NCI-H2227 (cell line): ENCODE measurements at regions not wholly inside any gene's neighbourhood (a gene's known extent, or its start where the extent isn't known, plus 50 kb on each side); places are given as distances from the start of the nearest gene placed in this dataset.
"Not testable (repeated sequence)": the region's sequence is repeated elsewhere in the genome, so short reads cannot be mapped to it uniquely, and the experiment has no call there.

Experiments
- DNase-seq: peaks from one replicate; lab custom pipeline; 2025; ENCODE audit not compliant: unreplicated experiment; lab: John Stamatoyannopoulos, UW

DNA sequence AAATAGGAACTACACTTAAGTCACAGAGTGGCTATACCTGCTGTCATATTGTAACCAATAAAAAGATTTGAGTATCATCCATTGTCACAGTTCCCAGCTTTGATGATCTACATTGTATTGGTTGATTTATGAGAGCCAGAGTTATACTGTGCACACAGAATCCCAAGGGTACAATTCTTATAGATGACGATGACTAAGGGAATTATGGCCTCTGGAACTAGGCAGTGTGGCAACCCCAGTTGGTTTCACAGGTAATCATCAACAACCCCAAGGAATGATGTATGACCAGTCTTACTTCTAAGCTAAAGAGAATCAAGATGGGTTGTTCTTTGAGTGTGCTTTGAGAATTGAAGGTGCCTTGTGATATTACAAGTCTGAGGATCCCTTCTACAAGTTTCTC, 217.3 kb downstream of the ETAA1 start:
- DNase-seq, result no peak

DNA sequence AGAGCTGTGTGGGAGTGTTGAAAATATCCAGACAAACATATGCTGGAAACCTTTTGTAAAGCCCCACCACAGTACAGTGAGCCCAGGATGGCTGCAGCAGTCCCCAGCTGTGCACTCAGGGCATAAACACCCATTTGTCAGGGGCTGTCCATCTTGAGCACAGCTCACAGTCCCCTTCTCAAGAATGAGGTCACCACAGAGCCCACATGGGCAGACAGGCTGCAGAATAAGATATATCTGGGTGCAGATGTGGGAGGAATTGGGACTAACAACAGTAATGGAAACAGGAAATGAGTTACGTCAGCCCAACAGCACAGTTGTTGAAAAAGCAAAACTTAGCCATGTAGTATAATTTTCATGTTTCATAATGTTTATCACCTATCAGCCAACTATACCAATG, 219.6 kb downstream of the ETAA1 start:
- no peak for DNase-seq

DNA sequence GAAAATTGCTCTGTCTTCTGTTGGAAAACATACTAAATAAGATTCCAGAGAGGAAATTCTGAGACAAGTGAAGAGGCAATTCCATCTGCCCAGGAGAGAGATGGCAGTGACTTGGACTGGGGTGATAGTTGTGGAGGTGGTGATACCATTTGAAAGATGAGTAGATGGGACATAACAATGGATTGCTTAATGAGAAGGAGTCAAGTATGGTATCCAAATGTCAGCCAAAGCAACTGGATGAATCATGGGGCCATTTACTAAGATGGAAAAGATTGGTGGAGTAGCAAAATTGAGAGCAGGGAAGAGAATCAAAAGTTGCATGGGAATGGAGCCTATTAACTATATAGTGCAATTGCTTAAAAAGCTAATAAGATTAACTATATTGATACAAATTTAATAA, 222.1 kb downstream of the ETAA1 start:
- DNase-seq, result no peak

DNA sequence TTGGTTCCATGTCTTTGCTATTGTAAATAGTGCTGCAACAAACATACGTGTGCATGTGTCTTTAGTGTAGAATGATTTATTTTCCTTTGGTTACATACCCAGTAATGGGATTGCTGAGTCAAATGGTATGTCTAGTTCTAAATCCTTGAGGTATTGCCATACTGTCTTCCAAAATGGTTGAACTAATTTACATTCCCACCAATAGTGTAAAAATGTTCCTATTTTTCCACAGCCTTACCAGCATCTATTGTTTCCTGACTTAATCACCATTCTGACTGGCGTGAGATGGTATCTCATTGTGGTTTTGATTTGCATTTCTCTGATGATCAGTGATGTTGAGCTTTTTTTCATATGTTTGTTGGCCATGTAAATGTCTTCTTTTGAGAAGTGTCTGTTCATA, 226.6 kb downstream of the ETAA1 start:
- not testable (repeated sequence) for DNase-seq

DNA sequence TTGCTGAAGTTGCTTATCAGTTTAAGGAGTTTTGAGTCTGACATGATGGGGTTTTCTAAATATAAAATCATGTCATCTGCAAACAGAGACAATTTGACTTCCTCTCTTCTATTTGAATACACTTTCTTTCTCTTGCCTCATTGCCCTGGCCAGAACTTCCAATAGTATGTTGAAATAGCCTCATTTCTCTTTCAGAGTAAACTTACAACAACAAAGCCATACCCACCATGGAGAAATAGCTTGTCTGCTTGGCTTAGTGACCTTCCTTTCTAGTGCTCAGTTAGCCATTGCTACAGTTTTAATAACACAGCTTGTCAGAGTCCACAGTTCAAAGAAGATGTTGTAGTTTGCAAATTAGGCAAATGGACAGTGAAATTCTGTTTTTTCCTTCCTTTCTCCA, 228.0 kb downstream of the ETAA1 start:
- no peak for DNase-seq

DNA sequence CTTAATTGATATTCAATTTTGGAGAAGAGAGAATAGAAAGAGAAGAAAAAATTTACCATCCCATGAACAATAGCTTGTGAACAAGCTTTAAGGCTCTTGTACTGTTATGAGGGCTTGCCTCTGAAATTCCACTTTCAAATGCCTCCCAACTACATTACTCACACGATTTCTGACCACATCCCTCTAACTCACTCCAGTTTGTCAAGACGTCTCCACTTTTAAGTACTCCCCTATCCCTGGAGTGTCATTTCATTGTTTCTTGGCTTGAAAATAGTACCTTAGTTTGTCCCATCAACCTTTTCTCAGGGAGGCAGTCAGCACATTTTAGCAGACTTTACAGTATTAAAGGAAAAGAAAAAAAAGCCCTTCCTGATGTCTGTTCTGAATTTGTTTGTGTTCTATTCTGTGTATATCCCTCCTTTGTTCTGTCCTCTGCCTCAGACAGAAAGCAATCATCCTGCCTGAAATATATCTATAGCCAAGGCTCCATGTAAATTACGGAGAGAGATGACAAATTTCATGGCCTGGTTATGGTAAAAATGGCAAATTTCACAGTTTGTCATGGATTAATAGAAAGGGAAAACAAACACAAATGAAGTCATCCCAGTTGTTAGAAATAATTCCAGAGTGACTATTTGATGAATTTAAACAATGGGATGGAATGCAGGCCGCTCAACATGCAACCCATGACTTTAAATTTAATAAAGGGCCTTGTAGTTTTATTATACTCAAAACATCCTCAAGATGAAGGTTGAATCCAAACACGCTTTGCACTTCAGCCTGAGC, 228.8 kb downstream of the ETAA1 start:
- DNase-seq, result no peak

DNA sequence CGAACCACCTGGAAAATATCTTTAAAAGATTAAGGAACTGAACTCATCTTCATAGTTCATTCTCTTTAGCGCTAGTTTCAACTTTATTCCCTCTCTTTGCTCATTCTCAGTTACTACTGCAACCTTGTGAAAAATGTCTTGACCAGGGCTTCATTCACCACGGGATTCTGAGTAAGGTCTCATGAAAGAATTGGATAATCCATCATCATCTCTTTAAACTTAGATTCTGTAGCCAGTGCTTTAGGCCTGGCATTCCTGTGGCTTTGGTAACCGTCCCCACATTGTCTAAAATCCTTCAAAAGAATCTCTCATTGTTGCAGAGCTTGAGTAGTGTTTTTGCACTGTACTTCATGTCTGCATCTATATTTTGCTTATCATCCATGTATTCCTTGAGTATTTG, 229.5 kb downstream of the ETAA1 start:
- no peak for DNase-seq

DNA sequence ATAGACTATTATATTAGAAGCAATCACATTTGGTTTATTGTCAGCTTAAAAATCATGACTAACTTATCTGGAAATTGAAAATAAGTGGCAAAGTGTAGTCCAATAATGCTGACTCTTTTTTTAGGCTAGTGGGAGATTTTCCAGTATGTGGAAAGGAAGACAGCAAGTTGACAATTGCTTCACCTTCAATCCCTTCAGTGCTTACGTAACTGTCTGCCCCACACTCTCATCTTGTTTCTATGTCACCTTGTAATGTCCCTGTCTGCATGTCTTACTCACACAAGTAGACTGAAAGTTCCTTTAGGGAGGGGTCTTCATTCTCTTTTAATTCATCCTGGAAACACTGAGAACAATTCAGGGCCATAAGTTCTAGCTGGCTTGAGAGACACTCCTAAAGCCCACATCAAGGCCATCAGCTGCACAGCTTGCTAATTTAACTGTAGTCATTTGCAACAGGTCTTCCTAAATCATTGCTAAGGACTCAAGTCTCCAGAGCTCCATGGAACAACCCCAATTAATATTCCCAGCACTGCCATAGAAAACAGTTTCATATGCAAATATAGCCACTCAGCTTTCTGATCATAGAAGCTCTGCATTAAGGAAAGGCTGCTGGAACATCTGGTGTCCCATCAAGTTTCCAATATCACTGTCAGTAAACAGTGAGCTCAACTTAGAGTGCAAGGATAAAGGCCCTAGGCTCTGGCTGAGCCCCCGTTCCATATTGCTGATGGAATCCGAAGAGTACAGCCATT, 230.5 kb downstream of the ETAA1 start:
- no peak for DNase-seq

DNA sequence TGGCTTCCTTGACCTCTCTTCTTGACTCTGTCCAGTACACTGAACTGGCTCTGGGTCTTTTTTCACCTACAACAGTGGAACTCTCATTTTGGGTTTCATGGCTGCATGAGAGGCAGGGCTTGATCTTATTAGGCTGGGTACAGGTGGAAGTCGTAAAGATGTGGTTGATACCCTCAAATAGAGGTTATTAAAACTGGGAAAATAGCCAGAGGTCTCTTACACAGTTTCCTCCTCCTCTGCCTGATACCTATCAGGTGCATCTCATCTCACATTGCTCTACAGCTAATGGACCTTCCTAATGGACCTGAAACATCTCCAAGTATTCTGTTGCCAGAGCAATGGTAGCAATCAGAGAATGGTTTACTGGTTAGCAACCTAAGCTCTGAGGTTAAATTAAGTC, 231.8 kb downstream of the ETAA1 start:
- DNase-seq, result no peak

DNA sequence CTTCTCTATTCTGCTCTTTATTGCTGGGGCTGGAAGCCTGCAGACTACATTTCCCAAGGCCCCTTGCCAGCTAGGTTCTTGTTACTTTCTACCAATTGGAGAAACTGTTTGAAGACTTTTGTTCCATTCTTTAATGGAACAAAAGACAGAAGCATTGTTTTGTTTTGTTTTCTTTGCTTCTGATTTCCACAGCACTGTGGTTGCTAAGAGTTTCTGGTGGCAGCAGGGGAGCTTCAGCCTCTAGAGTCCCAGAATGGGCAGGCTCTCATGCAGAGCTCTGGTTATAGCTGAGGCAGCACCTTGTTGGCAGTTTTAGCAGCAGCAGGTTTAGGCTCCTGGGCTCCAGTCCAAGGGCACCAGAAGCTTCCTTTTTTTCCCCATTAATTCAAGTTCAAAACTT, 234.3 kb downstream of the ETAA1 start:
- no peak for DNase-seq

DNA sequence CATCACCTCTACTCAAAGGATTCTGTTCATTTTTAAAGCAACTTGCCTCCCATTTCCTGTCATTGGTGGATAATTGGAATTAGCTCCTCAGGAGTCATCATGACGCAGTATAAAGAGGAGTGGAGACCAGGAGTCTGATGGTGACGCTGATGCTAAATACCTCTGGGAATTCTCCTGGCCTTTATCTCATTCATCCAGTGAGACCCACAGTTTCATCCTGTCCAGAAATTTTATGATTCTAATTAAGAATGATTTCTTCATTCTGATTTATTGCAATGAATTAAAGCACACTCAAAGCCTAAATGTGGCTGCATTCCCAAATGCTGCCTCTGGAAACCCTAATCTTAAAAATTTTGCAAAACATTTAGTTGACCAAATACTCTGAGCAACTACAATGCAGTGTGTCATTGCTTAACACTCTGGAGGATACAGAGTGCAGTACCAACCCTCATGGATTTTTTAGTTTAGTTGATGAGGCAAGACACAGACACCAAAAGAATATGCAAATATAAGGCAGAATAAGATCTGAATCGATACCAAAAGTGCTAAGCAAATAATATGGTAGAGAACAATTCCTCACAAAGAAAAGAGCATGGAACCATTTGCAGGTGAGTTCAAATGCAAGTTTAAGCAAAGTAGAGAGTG, 236.2 kb downstream of the ETAA1 start:
- DNase-seq, result no peak

DNA sequence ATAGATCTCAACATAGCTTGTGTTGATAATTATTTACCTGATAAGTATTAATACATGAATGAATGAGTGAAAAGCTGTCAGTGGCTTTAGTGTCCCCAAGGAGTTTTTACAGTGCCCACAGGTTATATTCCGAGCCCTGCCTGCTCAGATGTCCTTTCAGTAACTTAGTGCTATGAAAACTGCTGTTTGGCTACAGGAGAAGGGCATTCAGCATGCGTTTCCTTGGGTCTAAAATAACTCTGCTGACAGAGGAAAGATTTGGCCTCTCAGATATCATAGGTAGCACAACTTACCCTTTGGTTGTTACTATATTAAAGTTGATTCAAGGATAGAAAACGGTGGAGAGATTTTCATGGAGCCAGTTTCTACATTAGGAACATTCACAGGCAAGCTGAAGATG, 241.0 kb downstream of the ETAA1 start:
- DNase-seq, result no peak

DNA sequence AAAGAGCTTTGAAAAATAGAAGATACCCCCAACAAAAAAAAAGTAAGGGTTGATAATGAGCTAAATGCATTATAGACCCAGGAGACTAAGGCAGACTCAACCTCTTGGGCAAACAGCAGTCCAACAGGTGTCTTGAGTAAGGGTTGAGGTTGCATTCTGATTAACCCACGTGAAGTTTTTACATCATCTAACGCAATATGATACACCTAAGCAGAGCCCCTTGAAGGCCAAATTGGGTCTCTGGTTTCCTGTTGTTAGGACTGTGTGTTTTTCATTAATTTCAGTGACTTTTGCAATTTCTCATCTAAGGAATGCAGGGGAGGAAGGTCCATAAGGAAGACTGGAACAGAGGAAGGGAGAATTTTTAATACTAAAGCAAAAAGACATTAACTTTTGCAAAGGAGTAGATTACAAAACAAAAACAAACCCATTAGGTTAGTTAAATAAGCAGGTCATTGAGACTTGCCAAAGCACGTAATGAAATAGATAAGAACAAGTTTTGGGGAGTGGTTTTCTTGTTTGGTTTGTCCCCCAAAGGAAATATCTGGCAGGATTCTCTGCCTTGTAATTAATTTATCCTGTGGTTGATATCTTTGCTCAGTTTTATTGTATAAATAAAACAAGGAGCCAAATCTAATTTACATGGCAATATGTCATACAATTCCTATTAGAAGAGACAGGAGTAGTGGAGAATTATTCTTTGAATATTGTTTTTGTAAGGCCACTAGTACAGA, 244.3 kb downstream of the ETAA1 start:
- no peak for DNase-seq

DNA sequence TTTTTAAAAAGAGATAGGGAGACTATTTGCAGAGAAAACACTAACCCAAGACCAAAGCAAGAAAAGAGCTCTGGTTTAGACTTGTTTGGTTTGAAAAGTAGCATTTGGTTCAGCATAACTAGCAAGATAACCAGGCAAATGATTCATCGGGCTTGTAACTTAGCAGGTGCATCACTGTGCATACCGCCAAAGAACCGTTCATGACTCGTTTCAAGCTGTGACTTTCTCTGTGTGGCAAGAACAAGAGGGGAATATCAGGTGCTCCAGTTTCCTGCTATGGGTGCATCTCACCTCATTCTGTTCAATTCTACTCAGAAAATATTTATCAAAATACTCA, 244.9 kb downstream of the ETAA1 start:
- DNase-seq, result no peak

DNA sequence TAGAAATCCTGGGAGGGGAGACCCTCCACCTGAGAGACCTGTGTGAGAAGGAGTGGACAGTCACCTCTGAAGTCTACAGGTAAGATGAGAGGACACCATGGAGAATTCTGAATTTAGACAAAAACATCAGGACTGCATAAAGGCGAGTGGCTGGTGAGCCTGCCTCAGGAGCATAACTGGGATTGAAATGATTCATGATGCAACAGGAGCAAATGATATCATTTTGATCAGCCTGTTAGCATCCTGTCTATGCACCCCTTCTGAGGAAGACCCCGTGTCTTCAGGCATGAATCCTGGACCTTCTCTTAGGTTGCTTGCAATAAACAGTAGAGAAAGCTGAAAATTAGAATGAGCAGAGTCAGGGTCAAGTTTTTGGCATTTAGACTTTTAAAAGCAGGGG, 245.8 kb downstream of the ETAA1 start:
- DNase-seq, result no peak

DNA sequence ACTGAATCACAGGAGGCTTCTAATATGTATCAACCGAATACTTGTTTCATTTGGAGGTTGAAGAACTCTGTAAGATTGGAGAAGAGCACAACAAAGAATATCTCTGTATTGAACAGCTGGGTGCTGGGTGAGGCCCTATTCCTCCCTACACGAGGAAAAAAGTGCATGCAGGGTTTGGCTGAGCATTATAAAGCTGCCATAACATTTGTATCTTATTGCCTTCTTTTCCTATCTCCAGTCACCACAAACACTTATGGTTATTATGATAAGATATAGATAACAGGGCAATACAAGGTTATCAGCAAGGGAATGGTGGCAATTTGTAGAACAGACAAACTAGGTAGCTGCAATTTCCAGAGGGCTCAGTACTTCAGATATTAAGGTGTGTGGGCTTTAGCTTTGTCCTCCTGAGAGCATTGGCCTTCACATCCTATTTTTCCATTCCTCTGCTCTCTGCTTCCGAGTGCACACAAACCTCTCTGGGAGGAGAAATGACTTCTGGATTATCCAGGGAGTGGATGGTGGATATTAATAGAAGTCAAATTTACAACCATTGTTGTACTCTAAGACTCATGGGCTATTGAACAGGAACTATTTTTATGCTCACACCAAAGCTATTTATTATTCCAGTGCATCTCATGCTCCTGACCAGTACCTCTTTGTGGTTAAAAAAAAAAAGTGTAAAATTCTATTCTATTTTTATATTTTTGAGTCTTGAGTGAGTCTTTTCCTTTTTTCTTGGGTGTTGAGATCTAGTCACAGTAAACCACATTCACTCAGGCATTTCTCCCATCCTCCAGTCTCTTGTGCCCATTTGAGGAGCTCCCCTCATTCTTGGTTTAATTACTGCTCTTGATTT, 248.4 kb downstream of the ETAA1 start:
- DNase-seq, result no peak

DNA sequence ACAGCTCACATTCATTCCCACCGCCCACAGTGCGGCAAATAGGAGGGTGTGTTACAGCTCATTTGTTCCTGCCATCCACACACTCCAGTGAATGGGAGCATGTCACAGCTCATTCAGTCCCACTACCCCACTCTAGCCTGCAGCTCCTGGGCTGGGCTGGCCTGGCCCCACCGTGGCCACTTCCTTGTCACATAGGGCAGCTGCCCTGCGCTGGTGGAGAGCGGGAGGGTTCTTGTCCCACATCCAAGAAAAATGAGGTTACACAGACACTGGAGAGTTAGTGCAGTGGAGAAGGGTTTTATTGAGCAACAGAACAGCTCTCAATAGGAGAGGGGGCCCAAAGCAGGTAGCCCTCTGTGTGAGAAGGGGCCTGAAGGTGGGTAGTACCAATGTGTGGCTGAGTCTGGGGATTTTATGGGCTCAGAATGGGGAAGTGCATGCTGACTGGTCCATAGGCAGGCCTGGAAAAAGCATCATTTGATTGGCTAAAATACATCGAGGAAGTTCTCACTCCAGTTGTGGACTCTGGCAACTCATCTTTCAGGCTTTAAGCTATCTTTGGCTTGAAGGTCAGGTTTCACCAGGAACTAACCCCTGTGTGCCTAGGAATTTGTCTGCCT, 249.7 kb downstream of the ETAA1 start:
- no peak for DNase-seq

DNA sequence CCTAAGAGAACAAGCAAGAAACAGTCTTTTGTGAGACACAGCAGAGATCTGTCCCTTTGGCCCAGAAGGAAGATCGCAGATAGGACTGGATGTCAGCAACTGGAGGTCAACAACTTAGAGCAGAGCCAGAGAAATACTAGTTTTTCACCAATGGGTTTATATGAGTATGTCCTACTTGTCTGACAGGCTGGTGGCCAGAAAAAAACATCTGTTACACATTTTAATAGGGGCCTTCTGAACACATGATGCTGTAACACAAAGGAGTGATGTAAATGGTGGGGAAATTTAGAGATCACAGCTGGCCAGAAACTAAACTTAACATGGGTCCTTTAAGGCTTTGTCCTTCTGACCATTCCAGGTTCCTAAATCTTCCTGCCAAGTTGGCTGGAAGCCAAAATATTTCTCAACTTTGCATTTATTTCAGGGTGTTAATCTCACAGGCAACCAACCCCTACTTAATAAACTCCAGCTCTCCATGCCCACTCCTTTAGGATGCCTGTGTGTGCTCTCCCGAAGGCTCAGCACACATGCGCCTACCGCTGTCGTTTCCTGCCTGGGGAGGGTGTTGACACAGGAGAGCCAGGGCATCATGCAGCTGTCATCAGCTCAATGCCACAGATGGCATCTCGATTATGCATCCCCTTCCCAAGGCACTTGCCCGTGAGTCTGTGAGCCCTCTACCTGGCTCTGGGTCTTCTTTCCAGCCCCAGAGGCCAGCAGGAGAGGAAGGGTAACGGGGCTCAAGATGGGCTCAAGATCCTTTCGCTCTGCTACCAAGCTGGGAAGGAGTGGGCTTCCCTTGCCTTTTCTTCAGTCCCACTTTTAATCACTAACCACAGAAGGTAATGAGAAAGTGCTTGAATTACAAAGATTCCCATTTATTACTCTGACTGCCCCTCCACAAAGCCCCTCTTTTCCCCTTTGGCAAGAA, 252.5 kb downstream of the ETAA1 start:
- DNase-seq, result peak; percentile 21
